GM23338 (cell line): ENCODE measurements at regions not wholly inside any gene's neighbourhood (a gene's known extent, or its start where the extent isn't known, plus 50 kb on each side); places are given as distances from the start of the nearest gene placed in this dataset.

Source experiments
- ATAC-seq: fragments of 200-7000 bp; cut with Tn5 transposase; 3 replicates; pipeline ENCODE4 v1.9.1; 2020
- DNase-seq: peaks from one replicate; pipeline ENCODE4 v3.0.0-alpha.2; 2015; ENCODE audit warnings: low spot score
- H2AFZ ChIP-seq: fragments of 200-600 bp; sonication (generic); 2 replicates; pipeline ENCODE4 v1.8.0; 2016; ENCODE audit warnings: antibody characterized with exemption, mild to moderate bottlenecking, moderate library complexity
- H3F3A ChIP-seq: fragments of 200-600 bp; sonication (generic); replicated peaks from 2 replicates; pipeline ENCODE4 v1.8.0; 2017; ENCODE audit warnings: antibody characterized with exemption, mixed run types, low read depth
- H3K27ac ChIP-seq: fragments of 200-600 bp; sonication (generic); 2 replicates; pipeline ENCODE4 v1.6.1; 2016; ENCODE audit warnings: low read depth
- H3K27me3 ChIP-seq: fragments of 200-600 bp; sonication (generic); 2 replicates; pipeline ENCODE4 v1.8.0; 2016; ENCODE audit warnings: mild to moderate bottlenecking, mixed run types, moderate library complexity; ENCODE audit not compliant: insufficient read depth
- H3K36me3 ChIP-seq: fragments of 200-600 bp; sonication (generic); 2 replicates; pipeline ENCODE4 v1.8.0; 2016; ENCODE audit warnings: mild to moderate bottlenecking; ENCODE audit not compliant: insufficient read depth
- H3K4me1 ChIP-seq: fragments of 200-600 bp; sonication (generic); 2 replicates; pipeline ENCODE4 v1.8.0; 2016; ENCODE audit warnings: mild to moderate bottlenecking, moderate library complexity; ENCODE audit not compliant: insufficient read depth
- H3K4me2 ChIP-seq: fragments of 200-600 bp; sonication (generic); 2 replicates; pipeline ENCODE4 v1.7.1; 2017; ENCODE audit warnings: mixed run types
- H3K4me3 ChIP-seq: fragments of 200-600 bp; sonication (generic); 2 replicates; pipeline ENCODE4 v1.6.1; 2016; ENCODE audit warnings: mixed run types
- H3K79me2 ChIP-seq: fragments of 200-600 bp; sonication (generic); replicated peaks from 2 replicates; pipeline ENCODE4 v1.8.0; 2017; ENCODE audit warnings: mild to moderate bottlenecking; ENCODE audit not compliant: insufficient read depth
- H3K9me2 ChIP-seq: fragments of 200-600 bp; sonication (generic); 2 replicates; pipeline ENCODE4 v1.8.0; 2017; ENCODE audit not compliant: insufficient read depth
- H4K20me1 ChIP-seq: fragments of 200-600 bp; sonication (generic); replicated peaks from 2 replicates; pipeline ENCODE4 v1.8.0; 2017; ENCODE audit warnings: mild to moderate bottlenecking; ENCODE audit not compliant: insufficient read depth
- H3K27ac Mint-ChIP-seq: 2 replicates; pipeline ENCODE4 v1.8.0; 2020; ENCODE audit warnings: inconsistent platforms, mild to moderate bottlenecking, moderate library complexity, mixed read lengths
- H3K27me3 Mint-ChIP-seq: 3 replicates; pipeline ENCODE4 v1.8.0; 2022; ENCODE audit warnings: low read depth, mild to moderate bottlenecking, moderate library complexity, mixed read lengths, inconsistent platforms; ENCODE audit not compliant: insufficient read depth, poor library complexity
- H3K36me3 Mint-ChIP-seq: 3 replicates; pipeline ENCODE4 v1.8.0; 2021; ENCODE audit warnings: low read depth, mild to moderate bottlenecking, inconsistent platforms, moderate library complexity, mixed read lengths
- H3K4me1 Mint-ChIP-seq: 3 replicates; pipeline ENCODE4 v1.8.0; 2020; ENCODE audit warnings: mild to moderate bottlenecking, inconsistent platforms, mixed read lengths
- H3K4me3 Mint-ChIP-seq: 3 replicates; pipeline ENCODE4 v1.8.0; 2021; ENCODE audit warnings: moderate library complexity, mild to moderate bottlenecking, inconsistent platforms, mixed read lengths
- H3K9me3 Mint-ChIP-seq: 3 replicates; pipeline ENCODE4 v1.8.0; 2020; ENCODE audit warnings: moderate library complexity, mild to moderate bottlenecking, inconsistent platforms, mixed read lengths
- CREB1 ChIP-seq: fragments of 250-450 bp; sonication (Bioruptor Pico); IDR thresholded peaks from 2 replicates; pipeline ENCODE4 v1.5.0; 2020; ENCODE audit warnings: low read depth, mild to moderate bottlenecking, moderate library complexity
- EZH2 ChIP-seq: fragments of 200-600 bp; sonication (generic); IDR thresholded peaks from one replicate; pipeline ENCODE4 v1.8.0; 2017; ENCODE audit warnings: antibody characterized with exemption, mild to moderate bottlenecking, low read depth; ENCODE audit not compliant: unreplicated experiment
- EZH2phosphoT487 ChIP-seq: fragments of 200-600 bp; sonication (generic); IDR thresholded peaks from one replicate; pipeline ENCODE4 v1.8.1; 2018; ENCODE audit warnings: antibody characterized with exemption; ENCODE audit not compliant: unreplicated experiment
- JUNB ChIP-seq: IDR thresholded peaks from one replicate; pipeline ENCODE4 v1.6.1; 2016; ENCODE audit warnings: antibody characterized with exemption; ENCODE audit not compliant: unreplicated experiment
- NANOG ChIP-seq: IDR thresholded peaks from 2 replicates; pipeline ENCODE4 v1.6.1; 2016; ENCODE audit warnings: antibody characterized with exemption, borderline replicate concordance
- POLR2AphosphoS5 ChIP-seq: IDR thresholded peaks from 2 replicates; pipeline ENCODE4 v1.6.1; 2016; ENCODE audit warnings: antibody characterized with exemption, low read depth
- STAT1 ChIP-seq: IDR thresholded peaks from one replicate; pipeline ENCODE4 v1.6.1; 2016; ENCODE audit warnings: antibody characterized with exemption; ENCODE audit not compliant: unreplicated experiment
- ZNF114 ChIP-seq: fragments of 250-450 bp; sonication (Bioruptor Pico); IDR thresholded peaks from 2 replicates; pipeline ENCODE4 v1.5.0; 2020; ENCODE audit warnings: mild to moderate bottlenecking, moderate library complexity
- ZNF331 ChIP-seq: fragments of 250-450 bp; sonication (Bioruptor Pico); IDR thresholded peaks from 2 replicates; pipeline ENCODE4 v1.5.0; 2020; ENCODE audit warnings: low read depth, mild to moderate bottlenecking, moderate library complexity
- TF ChIP-seq, protein P1 (sequence below): IDR thresholded peaks from 2 replicates; pipeline ENCODE4 v1.6.1; 2016; ENCODE audit warnings: antibody characterized with exemption
- TF ChIP-seq, protein P2 (sequence below), 2 experiments: fragments of 200-600 bp in 1 of 2; sonication (generic) in 1 of 2; conservative IDR thresholded peaks; 2 replicates each; pipeline versions ENCODE4 v1.5.1 to v1.6.1; 2016 to 2017; ENCODE audit warnings: antibody characterized with exemption in 2 of 2, low read depth in 2 of 2, mild to moderate bottlenecking in 2 of 2, moderate library complexity in 1 of 2
- TF ChIP-seq, protein P3 (sequence below): fragments of 250-450 bp; sonication (Bioruptor Pico); IDR thresholded peaks from 2 replicates; pipeline ENCODE4 v1.5.0; 2020; ENCODE audit warnings: mild to moderate bottlenecking, moderate library complexity
- TF ChIP-seq, protein P4 (sequence below): IDR thresholded peaks from one replicate; pipeline ENCODE4 v1.6.1; 2018; ENCODE audit warnings: antibody characterized with exemption; ENCODE audit not compliant: unreplicated experiment

DNA sequence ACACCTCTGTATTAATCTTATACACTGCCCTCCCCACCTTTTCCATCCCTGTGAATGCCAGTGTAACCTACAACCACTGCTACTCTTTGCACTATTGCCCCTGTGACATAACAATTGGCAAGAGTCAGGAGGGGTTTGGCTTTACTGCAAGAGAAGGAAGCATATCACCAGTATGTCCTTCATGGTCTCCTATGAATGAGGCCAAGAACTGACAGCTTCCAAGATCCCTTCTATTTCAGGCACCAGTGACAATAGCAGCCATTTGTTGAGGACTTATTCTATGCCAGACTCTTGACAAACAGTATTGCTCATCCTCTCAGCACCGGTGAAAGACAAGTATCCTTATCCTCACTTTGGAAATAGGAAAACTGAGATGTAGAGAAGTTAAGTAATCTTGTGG, 363.9 kb downstream of the MID1IP1 start:
- Mint-ChIP-seq H3K4me1 (peaks cover 5% of the 10 kb centered on the region; the same call in 2 of the 3 replicates), H3K27ac (no peak overlapping the region), H3K36me3 (no peaks in the 10 kb centered on the region; the same call in 2 of the 3 replicates), H3K4me3 (no peak overlapping the region), H3K9me3 (no peaks in the 10 kb centered on the region; the same call in 2 of the 3 replicates), H3K27me3 (peaks cover 9% of the 10 kb centered on the region)
- H3K36me3 ChIP-seq, result no peaks in the 10 kb centered on the region
- ATAC-seq (no peak), DNase-seq (no peak)
- H3F3A ChIP-seq, result no peaks in the 10 kb centered on the region
- H3K79me2 ChIP-seq, result no peaks in the 10 kb centered on the region
- H3K4me1 ChIP-seq, result no peaks in the 10 kb centered on the region
- no peak overlapping the region for H2AFZ ChIP-seq
- peaks cover 8% of the 10 kb centered on the region for H3K27me3 ChIP-seq
- H4K20me1 ChIP-seq, result no peaks in the 10 kb centered on the region
- H3K4me2 ChIP-seq, result no peak overlapping the region
- no peaks in the 10 kb centered on the region for H3K9me2 ChIP-seq
- no peak overlapping the region for H3K4me3 ChIP-seq
- H3K27ac ChIP-seq, result no peak overlapping the region
- TF ChIP-seq NANOG (no peak), STAT1 (no peak), CREB1 (no peak), JUNB (no peak), POLR2AphosphoS5 (no peak), ZNF114 (CRISPR knock-in tag) (no peak), EZH2phosphoT487 (no peak), EZH2 (no peak), ZNF331 (CRISPR knock-in tag) (no peak)
- TF ChIP-seq, protein P1, sequence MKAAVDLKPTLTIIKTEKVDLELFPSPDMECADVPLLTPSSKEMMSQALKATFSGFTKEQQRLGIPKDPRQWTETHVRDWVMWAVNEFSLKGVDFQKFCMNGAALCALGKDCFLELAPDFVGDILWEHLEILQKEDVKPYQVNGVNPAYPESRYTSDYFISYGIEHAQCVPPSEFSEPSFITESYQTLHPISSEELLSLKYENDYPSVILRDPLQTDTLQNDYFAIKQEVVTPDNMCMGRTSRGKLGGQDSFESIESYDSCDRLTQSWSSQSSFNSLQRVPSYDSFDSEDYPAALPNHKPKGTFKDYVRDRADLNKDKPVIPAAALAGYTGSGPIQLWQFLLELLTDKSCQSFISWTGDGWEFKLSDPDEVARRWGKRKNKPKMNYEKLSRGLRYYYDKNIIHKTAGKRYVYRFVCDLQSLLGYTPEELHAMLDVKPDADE, result no peak
- TF ChIP-seq, protein P2, sequence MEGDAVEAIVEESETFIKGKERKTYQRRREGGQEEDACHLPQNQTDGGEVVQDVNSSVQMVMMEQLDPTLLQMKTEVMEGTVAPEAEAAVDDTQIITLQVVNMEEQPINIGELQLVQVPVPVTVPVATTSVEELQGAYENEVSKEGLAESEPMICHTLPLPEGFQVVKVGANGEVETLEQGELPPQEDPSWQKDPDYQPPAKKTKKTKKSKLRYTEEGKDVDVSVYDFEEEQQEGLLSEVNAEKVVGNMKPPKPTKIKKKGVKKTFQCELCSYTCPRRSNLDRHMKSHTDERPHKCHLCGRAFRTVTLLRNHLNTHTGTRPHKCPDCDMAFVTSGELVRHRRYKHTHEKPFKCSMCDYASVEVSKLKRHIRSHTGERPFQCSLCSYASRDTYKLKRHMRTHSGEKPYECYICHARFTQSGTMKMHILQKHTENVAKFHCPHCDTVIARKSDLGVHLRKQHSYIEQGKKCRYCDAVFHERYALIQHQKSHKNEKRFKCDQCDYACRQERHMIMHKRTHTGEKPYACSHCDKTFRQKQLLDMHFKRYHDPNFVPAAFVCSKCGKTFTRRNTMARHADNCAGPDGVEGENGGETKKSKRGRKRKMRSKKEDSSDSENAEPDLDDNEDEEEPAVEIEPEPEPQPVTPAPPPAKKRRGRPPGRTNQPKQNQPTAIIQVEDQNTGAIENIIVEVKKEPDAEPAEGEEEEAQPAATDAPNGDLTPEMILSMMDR (conservative IDR thresholded peaks at IDR 0.05; ENCODE audit: low read depth in 2 of 2), result no peak
- TF ChIP-seq, protein P3, sequence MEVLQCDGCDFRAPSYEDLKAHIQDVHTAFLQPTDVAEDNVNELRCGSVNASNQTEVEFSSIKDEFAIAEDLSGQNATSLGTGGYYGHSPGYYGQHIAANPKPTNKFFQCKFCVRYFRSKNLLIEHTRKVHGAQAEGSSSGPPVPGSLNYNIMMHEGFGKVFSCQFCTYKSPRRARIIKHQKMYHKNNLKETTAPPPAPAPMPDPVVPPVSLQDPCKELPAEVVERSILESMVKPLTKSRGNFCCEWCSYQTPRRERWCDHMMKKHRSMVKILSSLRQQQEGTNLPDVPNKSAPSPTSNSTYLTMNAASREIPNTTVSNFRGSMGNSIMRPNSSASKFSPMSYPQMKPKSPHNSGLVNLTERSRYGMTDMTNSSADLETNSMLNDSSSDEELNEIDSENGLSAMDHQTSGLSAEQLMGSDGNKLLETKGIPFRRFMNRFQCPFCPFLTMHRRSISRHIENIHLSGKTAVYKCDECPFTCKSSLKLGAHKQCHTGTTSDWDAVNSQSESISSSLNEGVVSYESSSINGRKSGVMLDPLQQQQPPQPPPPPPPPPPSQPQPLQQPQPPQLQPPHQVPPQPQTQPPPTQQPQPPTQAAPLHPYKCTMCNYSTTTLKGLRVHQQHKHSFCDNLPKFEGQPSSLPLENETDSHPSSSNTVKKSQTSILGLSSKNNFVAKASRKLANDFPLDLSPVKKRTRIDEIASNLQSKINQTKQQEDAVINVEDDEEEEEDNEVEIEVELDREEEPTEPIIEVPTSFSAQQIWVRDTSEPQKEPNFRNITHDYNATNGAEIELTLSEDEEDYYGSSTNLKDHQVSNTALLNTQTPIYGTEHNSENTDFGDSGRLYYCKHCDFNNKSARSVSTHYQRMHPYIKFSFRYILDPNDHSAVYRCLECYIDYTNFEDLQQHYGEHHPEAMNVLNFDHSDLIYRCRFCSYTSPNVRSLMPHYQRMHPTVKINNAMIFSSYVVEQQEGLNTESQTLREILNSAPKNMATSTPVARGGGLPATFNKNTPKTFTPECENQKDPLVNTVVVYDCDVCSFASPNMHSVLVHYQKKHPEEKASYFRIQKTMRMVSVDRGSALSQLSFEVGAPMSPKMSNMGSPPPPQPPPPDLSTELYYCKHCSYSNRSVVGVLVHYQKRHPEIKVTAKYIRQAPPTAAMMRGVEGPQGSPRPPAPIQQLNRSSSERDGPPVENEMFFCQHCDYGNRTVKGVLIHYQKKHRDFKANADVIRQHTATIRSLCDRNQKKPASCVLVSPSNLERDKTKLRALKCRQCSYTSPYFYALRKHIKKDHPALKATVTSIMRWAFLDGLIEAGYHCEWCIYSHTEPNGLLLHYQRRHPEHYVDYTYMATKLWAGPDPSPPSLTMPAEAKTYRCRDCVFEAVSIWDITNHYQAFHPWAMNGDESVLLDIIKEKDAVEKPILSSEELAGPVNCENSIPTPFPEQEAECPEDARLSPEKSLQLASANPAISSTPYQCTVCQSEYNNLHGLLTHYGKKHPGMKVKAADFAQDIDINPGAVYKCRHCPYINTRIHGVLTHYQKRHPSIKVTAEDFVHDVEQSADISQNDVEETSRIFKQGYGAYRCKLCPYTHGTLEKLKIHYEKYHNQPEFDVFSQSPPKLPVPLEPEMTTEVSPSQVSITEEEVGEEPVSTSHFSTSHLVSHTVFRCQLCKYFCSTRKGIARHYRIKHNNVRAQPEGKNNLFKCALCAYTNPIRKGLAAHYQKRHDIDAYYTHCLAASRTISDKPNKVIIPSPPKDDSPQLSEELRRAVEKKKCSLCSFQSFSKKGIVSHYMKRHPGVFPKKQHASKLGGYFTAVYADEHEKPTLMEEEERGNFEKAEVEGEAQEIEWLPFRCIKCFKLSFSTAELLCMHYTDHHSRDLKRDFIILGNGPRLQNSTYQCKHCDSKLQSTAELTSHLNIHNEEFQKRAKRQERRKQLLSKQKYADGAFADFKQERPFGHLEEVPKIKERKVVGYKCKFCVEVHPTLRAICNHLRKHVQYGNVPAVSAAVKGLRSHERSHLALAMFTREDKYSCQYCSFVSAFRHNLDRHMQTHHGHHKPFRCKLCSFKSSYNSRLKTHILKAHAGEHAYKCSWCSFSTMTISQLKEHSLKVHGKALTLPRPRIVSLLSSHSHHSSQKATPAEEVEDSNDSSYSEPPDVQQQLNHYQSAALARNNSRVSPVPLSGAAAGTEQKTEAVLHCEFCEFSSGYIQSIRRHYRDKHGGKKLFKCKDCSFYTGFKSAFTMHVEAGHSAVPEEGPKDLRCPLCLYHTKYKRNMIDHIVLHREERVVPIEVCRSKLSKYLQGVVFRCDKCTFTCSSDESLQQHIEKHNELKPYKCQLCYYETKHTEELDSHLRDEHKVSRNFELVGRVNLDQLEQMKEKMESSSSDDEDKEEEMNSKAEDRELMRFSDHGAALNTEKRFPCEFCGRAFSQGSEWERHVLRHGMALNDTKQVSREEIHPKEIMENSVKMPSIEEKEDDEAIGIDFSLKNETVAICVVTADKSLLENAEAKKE (CRISPR knock-in tag), result no peak
- TF ChIP-seq, protein P4, sequence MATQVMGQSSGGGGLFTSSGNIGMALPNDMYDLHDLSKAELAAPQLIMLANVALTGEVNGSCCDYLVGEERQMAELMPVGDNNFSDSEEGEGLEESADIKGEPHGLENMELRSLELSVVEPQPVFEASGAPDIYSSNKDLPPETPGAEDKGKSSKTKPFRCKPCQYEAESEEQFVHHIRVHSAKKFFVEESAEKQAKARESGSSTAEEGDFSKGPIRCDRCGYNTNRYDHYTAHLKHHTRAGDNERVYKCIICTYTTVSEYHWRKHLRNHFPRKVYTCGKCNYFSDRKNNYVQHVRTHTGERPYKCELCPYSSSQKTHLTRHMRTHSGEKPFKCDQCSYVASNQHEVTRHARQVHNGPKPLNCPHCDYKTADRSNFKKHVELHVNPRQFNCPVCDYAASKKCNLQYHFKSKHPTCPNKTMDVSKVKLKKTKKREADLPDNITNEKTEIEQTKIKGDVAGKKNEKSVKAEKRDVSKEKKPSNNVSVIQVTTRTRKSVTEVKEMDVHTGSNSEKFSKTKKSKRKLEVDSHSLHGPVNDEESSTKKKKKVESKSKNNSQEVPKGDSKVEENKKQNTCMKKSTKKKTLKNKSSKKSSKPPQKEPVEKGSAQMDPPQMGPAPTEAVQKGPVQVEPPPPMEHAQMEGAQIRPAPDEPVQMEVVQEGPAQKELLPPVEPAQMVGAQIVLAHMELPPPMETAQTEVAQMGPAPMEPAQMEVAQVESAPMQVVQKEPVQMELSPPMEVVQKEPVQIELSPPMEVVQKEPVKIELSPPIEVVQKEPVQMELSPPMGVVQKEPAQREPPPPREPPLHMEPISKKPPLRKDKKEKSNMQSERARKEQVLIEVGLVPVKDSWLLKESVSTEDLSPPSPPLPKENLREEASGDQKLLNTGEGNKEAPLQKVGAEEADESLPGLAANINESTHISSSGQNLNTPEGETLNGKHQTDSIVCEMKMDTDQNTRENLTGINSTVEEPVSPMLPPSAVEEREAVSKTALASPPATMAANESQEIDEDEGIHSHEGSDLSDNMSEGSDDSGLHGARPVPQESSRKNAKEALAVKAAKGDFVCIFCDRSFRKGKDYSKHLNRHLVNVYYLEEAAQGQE, result no peak
